K562 (cell line): ENCODE measurements at regions not wholly inside any gene's neighbourhood (a gene's known extent, or its start where the extent isn't known, plus 50 kb on each side); places are given as distances from the start of the nearest gene placed in this dataset.

Experiments
- ATAC-seq: fragments of 200-7000 bp; cut with Tn5 transposase; 3 replicates; pipeline ENCODE4 v1.9.1; 2020; ENCODE audit warnings: moderate library complexity
- BruUV-seq: library from RNA; stranded (reverse); fragments of 400-500 nt; replicated peaks from 2 replicates; lab custom pipeline; 2021; lab: Mats Ljungman, UMichigan
- CTCF ChIA-PET: fragments of 300-600 bp; formaldehyde crosslinking; extraction: SDS; loops from one replicate; lab custom pipeline; 2021; ENCODE audit warnings: low intra/inter-chr PET ratio; lab: Yijun Ruan, JAX
- POLR2A ChIA-PET: fragments of 300-600, 350-650 bp; sonication (Branson Sonifier 250); formaldehyde crosslinking; extraction: SDS; loops from one replicate; lab custom pipeline; 2021; ENCODE audit warnings: antibody characterized with exemption, inconsistent platforms; lab: Yijun Ruan, JAX
- DNase-seq, 4 experiments: peaks; one replicate each; pipeline versions ENCODE4 v3.0.0 to v3.0.0-alpha.2; 2011 to 2018; ENCODE audit warnings: low spot score in 3 of 4, mixed read lengths in 3 of 4; ENCODE audit errors: extremely low read depth in 1 of 4
- FAIRE-seq: peaks from 2 replicates; lab custom pipeline; 2011; peaks lifted over from hg19 to GRCh38; lab: Jason Lieb, UNC
- H2AFZ ChIP-seq: 2 replicates; pipeline ENCODE4 v1.6.0; 2011; ENCODE audit warnings: low read depth, low read length, control low read depth, inconsistent platforms
- H3K27ac ChIP-seq: fragments of 200-600 bp; 3 replicates; pipeline ENCODE4 v1.8.0; 2011; ENCODE audit warnings: low read depth, mild to moderate bottlenecking, control low read depth, inconsistent platforms, low read length, moderate library complexity, mixed read lengths; ENCODE audit errors: extremely low read depth
- H3K27me3 ChIP-seq, 2 experiments: fragments of 300-600 bp in 1 of 2; 2 replicates in 1 of 2; 3 replicates in 1 of 2; pipeline versions ENCODE4 v1.6.0 to v1.8.0; 2011; ENCODE audit warnings: inconsistent platforms in 2 of 2, low read length in 2 of 2, mild to moderate bottlenecking in 1 of 2, mixed read lengths in 1 of 2, moderate library complexity in 1 of 2; ENCODE audit not compliant: control insufficient read depth in 2 of 2, insufficient read depth in 2 of 2
- H3K36me3 ChIP-seq: fragments of 300-600 bp; 3 replicates; pipeline ENCODE4 v1.8.0; 2011; ENCODE audit warnings: mild to moderate bottlenecking, low read length, inconsistent platforms; ENCODE audit not compliant: control insufficient read depth, insufficient read depth
- H3K4me1 ChIP-seq, 2 experiments: fragments of 200-600 bp in 1 of 2; replicated peaks in 1 of 2; 2 replicates in 1 of 2; 3 replicates in 1 of 2; pipeline versions ENCODE4 v1.5.1 to v1.8.0; 2011; ENCODE audit warnings: inconsistent platforms in 2 of 2, low read length in 2 of 2, mild to moderate bottlenecking in 1 of 2, mixed read lengths in 1 of 2, moderate library complexity in 1 of 2; ENCODE audit not compliant: control insufficient read depth in 2 of 2, insufficient read depth in 2 of 2
- H3K4me2 ChIP-seq: 2 replicates; pipeline ENCODE4 v1.6.1; 2011; ENCODE audit warnings: low read length, control low read depth, inconsistent platforms, mixed read lengths; ENCODE audit not compliant: insufficient read depth
- H3K4me3 ChIP-seq: fragments of 200-600 bp; sonication (generic), shearing (Covaris generic); 2 replicates; pipeline ENCODE4 v1.5.1; 2016; ENCODE audit warnings: control low read depth, inconsistent platforms
- H3K79me2 ChIP-seq: fragments of 200-600 bp; 3 replicates; pipeline ENCODE4 v1.8.0; 2011; ENCODE audit warnings: low read length, inconsistent platforms; ENCODE audit not compliant: control insufficient read depth, insufficient read depth
- H3K9ac ChIP-seq, 2 experiments: 2 replicates each; pipeline versions ENCODE4 v1.6.0 to v1.6.1; 2011; ENCODE audit warnings: low read depth in 2 of 2, low read length in 2 of 2, control low read depth in 1 of 2, inconsistent platforms in 1 of 2, mild to moderate bottlenecking in 1 of 2, mixed read lengths in 1 of 2; ENCODE audit not compliant: insufficient read depth in 1 of 2
- H3K9me1 ChIP-seq: one replicate; pipeline ENCODE4 v1.6.0; 2011; ENCODE audit warnings: inconsistent platforms, mild to moderate bottlenecking, low read length, moderate library complexity; ENCODE audit not compliant: control insufficient read depth, insufficient read depth
- H3K9me3 ChIP-seq: replicated peaks from 2 replicates; pipeline ENCODE4 v1.5.1; 2011; ENCODE audit warnings: low read depth, low read length, inconsistent platforms; ENCODE audit not compliant: control insufficient read depth, insufficient read depth
- H4K20me1 ChIP-seq: replicated peaks from 2 replicates; pipeline ENCODE4 v1.6.1; 2011; ENCODE audit warnings: low read length, inconsistent platforms, mixed read lengths; ENCODE audit not compliant: control insufficient read depth, insufficient read depth
- ATF4 ChIP-seq: fragments of 450-650 bp; formaldehyde crosslinking; IDR thresholded peaks from 2 replicates; pipeline ENCODE4 v1.4.0; 2022; ENCODE audit warnings: mild to moderate bottlenecking, moderate library complexity
- CBX1 ChIP-seq: sonication (generic); IDR thresholded peaks from 2 replicates; pipeline ENCODE4 v1.6.1; 2016; ENCODE audit warnings: antibody characterized with exemption, low read depth, mild to moderate bottlenecking
- E4F1 ChIP-seq: fragments of 250-450 bp; sonication (Bioruptor Pico); IDR thresholded peaks from 2 replicates; pipeline ENCODE4 v1.5.0; 2021; ENCODE audit warnings: mild to moderate bottlenecking, borderline replicate concordance
- JUNB ChIP-seq: fragments of 450-650 bp; formaldehyde crosslinking; conservative IDR thresholded peaks from 2 replicates; pipeline ENCODE4 v1.4.0; 2020; ENCODE audit warnings: mild to moderate bottlenecking
- MAFG ChIP-seq: fragments of 450-650 bp; conservative IDR thresholded peaks from 2 replicates; pipeline ENCODE4 v1.6.1; 2016; ENCODE audit warnings: missing genetic modification characterization, missing compliant biosample characterization
- MTA1 ChIP-seq: fragments of 450-650 bp; IDR thresholded peaks from 2 replicates; pipeline ENCODE4 v1.6.1; 2017; ENCODE audit warnings: borderline replicate concordance
- OTX1 ChIP-seq: fragments of 450-650 bp; formaldehyde crosslinking; IDR thresholded peaks from 2 replicates; pipeline ENCODE4 v1.4.0; 2022; ENCODE audit warnings: mild to moderate bottlenecking
- POLR3G ChIP-seq: IDR thresholded peaks from 2 replicates; pipeline ENCODE4 v1.6.1; 2011; ENCODE audit not compliant: insufficient read length, insufficient replicate concordance; ENCODE audit errors: extremely low read depth
- RREB1 ChIP-seq: fragments of 250-450 bp; sonication (Bioruptor Pico); IDR thresholded peaks from 2 replicates; pipeline ENCODE4 v1.4.0; 2020
- WGBS: fragments of 100-300 bp; shearing (Covaris generic); methylation state at CpG from one replicate; pipeline ENCODE4 v1.1.6; 2016; ENCODE audit warnings: low coverage, mixed read lengths; ENCODE audit not compliant: insufficient coverage; ENCODE audit errors: missing lambda C conversion rate; 5-methylcytosine and 5-hydroxymethylcytosine counted together
- in situ Hi-C: fragments of 300-500 bp; cut with MboI; formaldehyde crosslinking; loops from 4 replicates; pipeline ENCODE4 v1.15.0; 2018; ENCODE audit warnings: inconsistent platforms, mixed read lengths
- intact Hi-C: fragments of 100-400 bp; cut with micrococcal nuclease; formaldehyde crosslinking; loops from 2 replicates; pipeline ENCODE4 v1.14.2; 2022

- no peaks in the 10 kb centered on the region for H4K20me1 ChIP-seq
- no peaks in the 10 kb centered on the region for H3K27me3 ChIP-seq
- H3K4me3 ChIP-seq = no peak overlapping the region
- no TSS peak for BruUV-seq
- no peaks in the 10 kb centered on the region for H3K9me1 ChIP-seq
- no peaks in the 10 kb centered on the region for H3K36me3 ChIP-seq
- DNase-seq (no peak), FAIRE-seq (no peak), ATAC-seq (no peak)
- H3K27ac ChIP-seq = no peak overlapping the region
- no peak overlapping the region for H3K9ac ChIP-seq
- ChIA-PET POLR2A (no interaction called here), CTCF (no interaction called here)
- in situ Hi-C loops = no loop called here
- intact Hi-C loops = no loop called here
- no peaks in the 10 kb centered on the region for H3K4me1 ChIP-seq
- WGBS = 0% methylated on average over 2 of the region's 2 CpGs
- no peak overlapping the region for H2AFZ ChIP-seq
- no peaks in the 10 kb centered on the region; the same call in none of the 2 replicates for H3K9me3 ChIP-seq
- no peaks in the 10 kb centered on the region for H3K79me2 ChIP-seq
- H3K4me2 ChIP-seq = no peak overlapping the region
- TF ChIP-seq MTA1 = no peak
- TF ChIP-seq ATF4 = no peak
- no peak for TF ChIP-seq RREB1 (CRISPR knock-in tag)
- no peak for TF ChIP-seq OTX1
- TF ChIP-seq E4F1 = no peak
- TF ChIP-seq POLR3G = no peak
- no peak for TF ChIP-seq JUNB (CRISPR knock-in tag)
- TF ChIP-seq CBX1 = no peak
- no peak for TF ChIP-seq MAFG (tag)
Observed at GRCh38 chr3:34533451-34533850, 735.0 kb downstream of the PDCD6IP start.
